OCI-M1 (cell line): ENCODE measurements at regions not wholly inside any gene's neighbourhood (a gene's known extent, or its start where the extent isn't known, plus 50 kb on each side); places are given as distances from the start of the nearest gene placed in this dataset.

ENCODE experiments used
- DNase-seq: peaks from one replicate; lab custom pipeline; 2025; lab: John Stamatoyannopoulos, UW

- no peak for DNase-seq
These were observed 1048.2 kb downstream of the TTLL7 start for GRCh38 chr1:82950606-82951200.

- no peak for DNase-seq
These were observed 1050.5 kb downstream of the TTLL7 start for GRCh38 chr1:82948386-82948785.

- DNase-seq = no peak
These were observed 1051.7 kb downstream of the TTLL7 start for GRCh38 chr1:82947278-82947677.

GRCh38 chr1:82946096-82946605 lies 1052.8 kb downstream of the TTLL7 start:
- no peak for DNase-seq

- no peak for DNase-seq
These were observed 1054.1 kb downstream of the TTLL7 start for GRCh38 chr1:82944822-82945221.

- no peak for DNase-seq
These were observed 1064.9 kb downstream of the TTLL7 start for GRCh38 chr1:82934074-82934473.

GRCh38 chr1:82932727-82933126 lies 1066.2 kb downstream of the TTLL7 start:
- DNase-seq = no peak

- DNase-seq = no peak
These were observed 1066.7 kb downstream of the TTLL7 start for GRCh38 chr1:82932207-82932606.

- no peak for DNase-seq
These were observed 1067.9 kb downstream of the TTLL7 start for GRCh38 chr1:82931006-82931405.

- no peak for DNase-seq
These were observed 1071.2 kb downstream of the TTLL7 start for GRCh38 chr1:82927753-82928152.

GRCh38 chr1:82924666-82925065 lies 1074.3 kb downstream of the TTLL7 start:
- no peak for DNase-seq

- DNase-seq = no peak
These were observed 1075.0 kb downstream of the TTLL7 start for GRCh38 chr1:82923931-82924330.

- DNase-seq = no peak
These were observed 1077.2 kb downstream of the TTLL7 start for GRCh38 chr1:82921759-82922158.

GRCh38 chr1:82920418-82921248 lies 1078.3 kb downstream of the TTLL7 start:
- peak; percentile 65 for DNase-seq

GRCh38 chr1:82919837-82920236 lies 1079.1 kb downstream of the TTLL7 start:
- no peak for DNase-seq

- no peak for DNase-seq
These were observed 1091.6 kb downstream of the TTLL7 start for GRCh38 chr1:82907313-82907712.

- no peak for DNase-seq
These were observed 1095.3 kb downstream of the TTLL7 start for GRCh38 chr1:82903626-82904025.

- DNase-seq = no peak
These were observed 1097.4 kb downstream of the TTLL7 start for GRCh38 chr1:82901561-82901960.

GRCh38 chr1:82901118-82901517 lies 1097.8 kb downstream of the TTLL7 start:
- DNase-seq = no peak

GRCh38 chr1:82899017-82899416 lies 1098.3 kb downstream of the ADGRL2 start:
- DNase-seq = no peak

GRCh38 chr1:82897549-82897948 lies 1096.8 kb downstream of the ADGRL2 start:
- no peak for DNase-seq

GRCh38 chr1:82896036-82896435 lies 1095.3 kb downstream of the ADGRL2 start:
- no peak for DNase-seq

GRCh38 chr1:82894635-82895034 lies 1093.9 kb downstream of the ADGRL2 start:
- DNase-seq = no peak
